ENCODE measurements at regions not wholly inside any gene's neighbourhood (a gene's known extent, or its start where the extent isn't known, plus 50 kb on each side); places are given as distances from the start of the nearest gene placed in this dataset.

DNA sequence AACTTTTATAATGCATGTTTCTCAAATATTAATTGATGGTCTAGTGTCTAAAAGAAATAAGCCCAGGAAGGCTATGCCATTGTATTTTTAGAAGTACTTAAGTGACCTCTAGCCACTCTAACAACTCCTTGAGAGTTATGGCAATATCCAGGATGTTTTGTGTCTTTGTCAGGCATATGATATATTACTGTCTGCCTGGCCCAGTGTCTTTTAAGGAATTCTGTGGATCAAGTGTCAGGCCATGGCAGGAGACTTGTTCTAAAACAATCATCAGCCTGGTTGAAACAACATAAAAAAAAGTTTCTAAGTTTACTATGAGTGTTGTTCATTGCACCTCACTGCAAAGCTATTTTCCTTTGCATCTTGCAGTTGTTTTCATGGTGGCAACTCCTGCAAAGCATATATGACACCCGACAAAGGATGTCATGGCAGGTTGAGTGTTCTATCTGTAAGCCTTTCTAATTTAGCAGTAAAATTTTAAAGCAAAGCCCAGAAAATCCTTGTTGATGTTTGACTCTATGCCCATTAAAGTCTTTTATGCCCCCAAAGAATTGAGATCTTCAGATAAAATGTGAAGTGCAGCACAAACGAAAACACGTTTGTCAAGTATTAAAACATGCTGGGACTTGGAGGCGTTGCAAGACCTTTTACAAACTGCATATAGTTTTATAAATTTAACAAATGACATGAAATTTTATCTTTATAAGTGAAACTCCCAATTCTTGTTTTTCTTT lies 89.5 kb upstream of the SLC38A2 start:
- Histone ChIP-seq H3K4me1 (peaks cover 0 to 63% (median 36%) of the 10 kb centered on the region in 12 donors), H3K36me3 (no peaks in the 10 kb centered on the region), H3K4me3 (no peak overlapping the region), H3K27me3 (no peaks in the 10 kb centered on the region), H3K9me3 (no peaks in the 10 kb centered on the region), H3K27ac (peak overlapping the region in 7 of 12 donors; percentile 4 to 44 (median 33))
- intact Hi-C loops (cut with DNase I) = loop anchor here in 3 of 10 donors (5.0 to 10.0 kb wide), 3 partner anchors 60 to 77 kb away; no protein-coding TSS in a partner anchor
- peak in 2 of 4 donors; percentile 23 to 30 for ATAC-seq
- DNase-seq = no peak
- no peak for TF ChIP-seq POLR2A (IDR thresholded peaks at IDR 0.05)
- 58 to 70% (median 62%) methylated on average over 4 of the region's 4 CpGs for WGBS, 4 donors

DNA sequence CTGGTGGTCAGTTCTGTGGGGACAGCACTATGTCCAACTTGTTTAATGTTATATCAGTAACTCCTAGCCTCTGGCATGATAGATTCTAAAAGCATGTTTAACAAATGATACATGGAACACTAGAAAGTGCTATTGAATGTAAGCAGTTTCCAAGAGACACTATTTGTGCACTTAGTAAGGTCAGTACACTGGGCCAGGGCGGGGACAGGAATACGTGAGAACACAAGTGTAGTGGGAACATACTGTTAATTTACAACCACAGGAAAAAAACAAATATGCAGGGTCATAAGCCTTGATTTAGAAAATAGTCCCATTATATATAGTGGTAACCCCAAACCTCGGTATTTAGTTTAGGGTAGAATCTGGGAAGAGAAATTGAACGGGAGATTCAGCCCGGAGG lies 88.9 kb upstream of the SLC38A2 start:
- TF ChIP-seq POLR2A (IDR thresholded peaks at IDR 0.05) = no peak
- TF ChIP-seq, protein P1, sequence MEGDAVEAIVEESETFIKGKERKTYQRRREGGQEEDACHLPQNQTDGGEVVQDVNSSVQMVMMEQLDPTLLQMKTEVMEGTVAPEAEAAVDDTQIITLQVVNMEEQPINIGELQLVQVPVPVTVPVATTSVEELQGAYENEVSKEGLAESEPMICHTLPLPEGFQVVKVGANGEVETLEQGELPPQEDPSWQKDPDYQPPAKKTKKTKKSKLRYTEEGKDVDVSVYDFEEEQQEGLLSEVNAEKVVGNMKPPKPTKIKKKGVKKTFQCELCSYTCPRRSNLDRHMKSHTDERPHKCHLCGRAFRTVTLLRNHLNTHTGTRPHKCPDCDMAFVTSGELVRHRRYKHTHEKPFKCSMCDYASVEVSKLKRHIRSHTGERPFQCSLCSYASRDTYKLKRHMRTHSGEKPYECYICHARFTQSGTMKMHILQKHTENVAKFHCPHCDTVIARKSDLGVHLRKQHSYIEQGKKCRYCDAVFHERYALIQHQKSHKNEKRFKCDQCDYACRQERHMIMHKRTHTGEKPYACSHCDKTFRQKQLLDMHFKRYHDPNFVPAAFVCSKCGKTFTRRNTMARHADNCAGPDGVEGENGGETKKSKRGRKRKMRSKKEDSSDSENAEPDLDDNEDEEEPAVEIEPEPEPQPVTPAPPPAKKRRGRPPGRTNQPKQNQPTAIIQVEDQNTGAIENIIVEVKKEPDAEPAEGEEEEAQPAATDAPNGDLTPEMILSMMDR (IDR thresholded peaks at IDR 0.05) = no peak
- Histone ChIP-seq H3K36me3 (no peaks in the 10 kb centered on the region), H3K4me1 (peaks cover 0 to 67% (median 36%) of the 10 kb centered on the region in 12 donors), H3K27me3 (no peaks in the 10 kb centered on the region), H3K9me3 (no peaks in the 10 kb centered on the region), H3K4me3 (no peak overlapping the region), H3K27ac (peak overlapping the region in 5 of 12 donors; percentile 4 to 44 (median 25))
- DNase-seq (peak in 1 of 5 donors; percentile 33), ATAC-seq (peak; percentile 37 to 62 (median 55))
- 56 to 80% (median 71%) methylated on average over 5 of the region's 5 CpGs for WGBS, 4 donors
- intact Hi-C loops (cut with DNase I) = loop anchor here in 3 of 10 donors (5.0 to 10.0 kb wide), 3 partner anchors 59 to 77 kb away; no protein-coding TSS in a partner anchor

DNA sequence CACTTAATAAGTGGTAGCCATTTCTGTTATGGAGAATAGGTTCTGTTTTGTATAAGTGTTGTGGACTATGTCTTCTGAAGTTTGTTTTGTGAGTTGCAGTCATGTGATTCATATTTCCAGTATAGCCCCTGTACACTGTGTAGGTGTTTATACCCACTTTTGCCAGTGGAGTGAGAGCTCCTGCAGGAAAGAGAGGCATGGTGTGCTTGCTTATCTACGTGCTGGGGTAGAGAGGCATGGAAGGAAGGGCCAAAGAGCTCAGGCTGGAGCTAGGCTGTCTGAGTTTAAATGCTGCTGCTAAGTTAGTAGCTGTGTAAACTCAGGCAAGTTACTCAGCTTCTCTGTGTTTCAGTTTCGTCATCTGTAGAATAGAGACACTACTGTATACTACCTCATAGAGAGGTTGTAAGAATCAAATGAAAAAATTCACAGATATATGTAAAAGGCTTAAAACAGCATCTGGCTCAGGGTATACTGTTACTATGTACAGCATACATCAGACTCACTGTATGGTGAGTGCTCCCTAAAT lies 88.2 kb upstream of the SLC38A2 start:
- H3K9me3 ChIP-seq = no peaks in the 10 kb centered on the region
- peak overlapping the region in 3 of 12 donors; percentile 13 to 47 (median 14) for H3K27ac ChIP-seq
- H3K4me3 ChIP-seq = no peak overlapping the region
- DNase-seq (no peak), ATAC-seq (peak in 1 of 4 donors; percentile 18)
- intact Hi-C loops (cut with DNase I) = loop anchor here in 3 of 10 donors (5.0 to 10.0 kb wide), 3 partner anchors 58 to 76 kb away; no protein-coding TSS in a partner anchor
- WGBS, 4 donors = 90 to 95% (median 94%) methylated on average over 2 of the region's 2 CpGs
- H3K36me3 ChIP-seq = no peaks in the 10 kb centered on the region
- no peaks in the 10 kb centered on the region for H3K27me3 ChIP-seq
- H3K4me1 ChIP-seq = peaks cover 0 to 74% (median 37%) of the 10 kb centered on the region in 12 donors
- TF ChIP-seq, protein P1 (IDR thresholded peaks at IDR 0.05) = no peak
- no peak for TF ChIP-seq POLR2A (IDR thresholded peaks at IDR 0.05)

DNA sequence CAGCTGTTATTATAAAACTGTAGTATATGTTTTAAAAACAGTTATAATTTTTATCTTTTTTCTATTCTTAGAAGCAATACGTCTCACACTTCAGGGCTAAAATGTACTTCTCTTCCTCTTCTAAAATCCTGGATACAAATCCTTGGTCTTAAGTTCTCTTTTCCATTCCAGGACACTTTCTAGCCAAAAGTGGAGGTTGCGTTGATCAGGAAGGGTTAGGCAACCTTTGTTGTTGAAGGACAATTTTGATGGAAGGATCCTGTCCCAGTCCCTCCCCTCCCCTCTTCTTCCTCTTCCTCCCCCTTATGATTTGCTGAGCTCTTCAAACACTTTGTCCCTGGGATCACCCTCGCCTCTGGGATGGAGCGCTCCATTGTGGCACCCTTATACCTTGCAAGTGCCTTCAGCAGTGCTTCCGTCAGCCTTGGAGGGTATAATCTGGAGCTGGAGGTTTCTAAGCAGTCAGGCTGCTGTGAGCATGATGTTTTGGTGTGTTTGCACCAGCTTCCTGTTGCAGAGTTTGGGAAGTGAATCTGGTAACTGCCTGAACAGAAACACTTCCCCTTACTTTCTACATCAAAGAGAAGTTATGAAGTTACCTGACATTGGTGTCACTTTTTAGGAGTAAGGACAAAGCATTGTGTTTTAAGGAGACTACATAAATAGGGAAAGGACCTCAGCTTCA lies 87.4 kb upstream of the SLC38A2 start:
- intact Hi-C loops (cut with DNase I) = loop anchor here in 3 of 10 donors (5.0 to 10.0 kb wide), 3 partner anchors 58 to 75 kb away; no protein-coding TSS in a partner anchor
- H3K4me1 ChIP-seq = peaks cover 0 to 73% (median 36%) of the 10 kb centered on the region in 12 donors
- WGBS, 4 donors = 53 to 63% (median 55%) methylated on average over 5 of the region's 5 CpGs
- ATAC-seq (peak in 3 of 4 donors; percentile 23 to 57 (median 49)), DNase-seq (peak in 1 of 5 donors; percentile 13)
- H3K9me3 ChIP-seq = no peaks in the 10 kb centered on the region
- TF ChIP-seq, protein P1 (IDR thresholded peaks at IDR 0.05) = no peak
- no peak for TF ChIP-seq POLR2A (IDR thresholded peaks at IDR 0.05)
- peak overlapping the region in 5 of 12 donors; percentile 6 to 47 (median 33) for H3K27ac ChIP-seq
- H3K27me3 ChIP-seq = no peaks in the 10 kb centered on the region
- H3K4me3 ChIP-seq = no peak overlapping the region
- H3K36me3 ChIP-seq = no peaks in the 10 kb centered on the region

Measured in heart left ventricle (tissue), 16 donors.